DOHH2 (cell line): ENCODE measurements at regions not wholly inside any gene's neighbourhood (a gene's known extent, or its start where the extent isn't known, plus 50 kb on each side); places are given as distances from the start of the nearest gene placed in this dataset.

ENCODE experiments used
- CTCF ChIP-seq: fragments of 200-600 bp; sonication (generic); IDR thresholded peaks from one replicate; pipeline ENCODE4 v1.5.1; 2014; ENCODE audit warnings: antibody characterized with exemption, mild to moderate bottlenecking, low read depth, low read length; ENCODE audit not compliant: poor library complexity, severe bottlenecking
- EZH2phosphoT487 ChIP-seq: fragments of 200-600 bp; sonication (generic); IDR thresholded peaks from 2 replicates; pipeline ENCODE4 v1.6.1; 2017; ENCODE audit warnings: borderline replicate concordance, mild to moderate bottlenecking, antibody characterized with exemption, low read length, moderate library complexity, mixed read lengths

DNA sequence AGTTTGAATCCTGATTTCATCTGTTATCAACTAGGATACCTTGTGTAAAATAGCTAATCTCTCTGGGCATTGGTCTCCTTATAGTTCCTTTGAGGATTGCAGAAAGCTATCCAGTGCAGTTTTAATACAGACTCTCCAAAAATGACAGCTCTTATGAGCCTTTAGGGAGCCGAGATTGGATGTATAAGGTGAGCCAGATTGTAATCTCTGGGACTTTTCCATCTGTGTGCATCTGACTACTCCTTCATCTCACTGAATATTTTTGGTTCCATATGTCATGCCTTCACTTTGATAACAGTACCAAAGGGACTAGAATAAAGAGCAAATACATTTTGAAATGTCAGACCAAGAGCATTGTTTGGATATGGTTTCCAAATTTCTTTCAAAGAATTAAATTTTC lies 367.2 kb downstream of the TMEM232 start:
- no peak for TF ChIP-seq CTCF
- TF ChIP-seq EZH2phosphoT487, result no peak
